A549 (cell line): ENCODE measurements at regions not wholly inside any gene's neighbourhood (a gene's known extent, or its start where the extent isn't known, plus 50 kb on each side); places are given as distances from the start of the nearest gene placed in this dataset.

Experiments used
- CTCF ChIP-seq: fragments of >200 bp; sonication (Bioruptor Twin); formaldehyde crosslinking; IDR thresholded peaks from 3 replicates; pipeline ENCODE4 v1.5.1; 2016
- GATA3 ChIP-seq: IDR thresholded peaks from 2 replicates; pipeline ENCODE4 v1.6.1; 2012; ENCODE audit warnings: borderline replicate concordance
- HEYL ChIP-seq: fragments of 250-450 bp; sonication (Bioruptor Pico); IDR thresholded peaks from 2 replicates; pipeline ENCODE4 v1.8.0; 2021; ENCODE audit warnings: mild to moderate bottlenecking, moderate library complexity
- POLR2A ChIP-seq: IDR thresholded peaks from 2 replicates; pipeline ENCODE4 v1.6.1; 2012; ENCODE audit warnings: mild to moderate bottlenecking, low read length
- POLR2AphosphoS2 ChIP-seq: conservative IDR thresholded peaks from 2 replicates; pipeline ENCODE4 v1.6.1; 2012; ENCODE audit warnings: low read length, improper control_type of control experiment, inconsistent platforms
- REST ChIP-seq: fragments of 200-600 bp; sonication (generic); IDR thresholded peaks from 2 replicates; pipeline ENCODE4 v1.6.1; 2016; ENCODE audit warnings: antibody characterized with exemption, mild to moderate bottlenecking, moderate library complexity
- RNF2 ChIP-seq: fragments of 200-600 bp; sonication (generic); IDR thresholded peaks from 2 replicates; pipeline ENCODE4 v1.6.1; 2016; ENCODE audit warnings: low read depth, mild to moderate bottlenecking, antibody characterized with exemption, moderate library complexity, borderline replicate concordance
- SMC3 ChIP-seq: fragments of >200 bp; sonication (Bioruptor Twin); formaldehyde crosslinking; IDR thresholded peaks from 3 replicates; pipeline ENCODE4 v1.6.1; 2018; ENCODE audit warnings: inconsistent platforms

- TF ChIP-seq POLR2A (no peak), HEYL (no peak), CTCF (no peak), REST (no peak), GATA3 (no peak), RNF2 (no peak), SMC3 (no peak), POLR2AphosphoS2 (no peak)
These were observed 294.3 kb upstream of the KIAA1217 start for GRCh38 chr10:23914641-23915040.
